Upper lobe of right lung (tissue), 1 donor: ENCODE measurements at regions not wholly inside any gene's neighbourhood (a gene's known extent, or its start where the extent isn't known, plus 50 kb on each side); places are given as distances from the start of the nearest gene placed in this dataset.

Experiments
- ATAC-seq: fragments of 200-7000 bp; cut with Tn5 transposase; one replicate; pipeline ENCODE4 v1.9.1; 2020; ENCODE audit warnings: mild to moderate bottlenecking, moderate library complexity
- DNase-seq: peaks from one replicate; pipeline ENCODE4 v3.0.0-alpha.2; 2020
- H3K27ac ChIP-seq: fragments of 200-600 bp; one replicate; pipeline ENCODE4 v1.8.0; 2022
- H3K27me3 ChIP-seq: fragments of 200-600 bp; one replicate; pipeline ENCODE4 v1.8.0; 2022; ENCODE audit warnings: mild to moderate bottlenecking
- H3K36me3 ChIP-seq: fragments of 200-600 bp; one replicate; pipeline ENCODE4 v1.8.0; 2022
- H3K4me1 ChIP-seq: fragments of 200-600 bp; one replicate; pipeline ENCODE4 v1.8.0; 2022
- H3K4me3 ChIP-seq: fragments of 200-600 bp; one replicate; pipeline ENCODE4 v1.8.0; 2022; ENCODE audit warnings: mild to moderate bottlenecking
- H3K9me3 ChIP-seq: fragments of 200-600 bp; one replicate; pipeline ENCODE4 v1.8.0; 2022
- CTCF ChIP-seq: fragments of 200-600 bp; IDR thresholded peaks from one replicate; pipeline ENCODE4 v1.8.0; 2022; ENCODE audit warnings: antibody characterized with exemption
- intact Hi-C: fragments of 100-400 bp; cut with DNase I; formaldehyde crosslinking; loops from one replicate; pipeline ENCODE4 v1.11.0; 2022
- donor health status: DM: no; HTN: yes; CAD: no; lungs with severe emphysema.

GRCh38 chr12:77537663-77538062 is 293.0 kb upstream of the NAV3 start:
- Histone ChIP-seq H3K4me1 (no peaks in the 10 kb centered on the region), H3K4me3 (no peak overlapping the region), H3K27me3 (no peaks in the 10 kb centered on the region), H3K27ac (no peak overlapping the region), H3K9me3 (no peaks in the 10 kb centered on the region), H3K36me3 (no peaks in the 10 kb centered on the region)
- DNase-seq (no peak), ATAC-seq (no peak)
- intact Hi-C loops: no loop called here
- TF ChIP-seq CTCF: no peak

- intact Hi-C loops: no loop called here
- ATAC-seq (no peak), DNase-seq (no peak)
- Histone ChIP-seq H3K27me3 (no peaks in the 10 kb centered on the region), H3K9me3 (no peaks in the 10 kb centered on the region), H3K4me3 (no peak overlapping the region), H3K4me1 (no peaks in the 10 kb centered on the region), H3K27ac (no peak overlapping the region), H3K36me3 (no peaks in the 10 kb centered on the region)
- TF ChIP-seq CTCF: no peak
These were observed 295.0 kb upstream of the NAV3 start for GRCh38 chr12:77535734-77536133.

- Histone ChIP-seq H3K4me3 (no peak overlapping the region), H3K27me3 (no peaks in the 10 kb centered on the region), H3K36me3 (no peaks in the 10 kb centered on the region), H3K4me1 (no peaks in the 10 kb centered on the region), H3K27ac (no peak overlapping the region), H3K9me3 (no peaks in the 10 kb centered on the region)
- no peak for ATAC-seq
- no peak for DNase-seq
- TF ChIP-seq CTCF: no peak
- intact Hi-C loops: no loop called here
These were observed 298.8 kb upstream of the NAV3 start for GRCh38 chr12:77531912-77532311.

- no peak for TF ChIP-seq CTCF
- no peak overlapping the region for H3K27ac ChIP-seq
- H3K9me3 ChIP-seq: no peaks in the 10 kb centered on the region
- H3K4me3 ChIP-seq: no peak overlapping the region
- intact Hi-C loops: no loop called here
- no peaks in the 10 kb centered on the region for H3K36me3 ChIP-seq
- no peak for ATAC-seq
- H3K27me3 ChIP-seq: no peaks in the 10 kb centered on the region
- DNase-seq: no peak
- no peaks in the 10 kb centered on the region for H3K4me1 ChIP-seq
These were observed 308.4 kb upstream of the NAV3 start for GRCh38 chr12:77522247-77522646.

- H3K4me1 ChIP-seq: no peaks in the 10 kb centered on the region
- ATAC-seq (no peak), DNase-seq (no peak)
- H3K36me3 ChIP-seq: no peaks in the 10 kb centered on the region
- intact Hi-C loops: no loop called here
- H3K9me3 ChIP-seq: no peaks in the 10 kb centered on the region
- no peak overlapping the region for H3K4me3 ChIP-seq
- TF ChIP-seq CTCF: no peak
- H3K27me3 ChIP-seq: no peaks in the 10 kb centered on the region
- H3K27ac ChIP-seq: no peak overlapping the region
These were observed 309.1 kb upstream of the NAV3 start for GRCh38 chr12:77521508-77522115.

- TF ChIP-seq CTCF: no peak
- H3K9me3 ChIP-seq: no peaks in the 10 kb centered on the region
- H3K27ac ChIP-seq: no peak overlapping the region
- no peaks in the 10 kb centered on the region for H3K27me3 ChIP-seq
- no peaks in the 10 kb centered on the region for H3K36me3 ChIP-seq
- no peak overlapping the region for H3K4me3 ChIP-seq
- DNase-seq (no peak), ATAC-seq (no peak)
- intact Hi-C loops: no loop called here
- H3K4me1 ChIP-seq: no peaks in the 10 kb centered on the region
These were observed 316.2 kb upstream of the NAV3 start for GRCh38 chr12:77514511-77514910.
